ENCODE measurements at regions not wholly inside any gene's neighbourhood (a gene's known extent, or its start where the extent isn't known, plus 50 kb on each side); places are given as distances from the start of the nearest gene placed in this dataset.

DNA sequence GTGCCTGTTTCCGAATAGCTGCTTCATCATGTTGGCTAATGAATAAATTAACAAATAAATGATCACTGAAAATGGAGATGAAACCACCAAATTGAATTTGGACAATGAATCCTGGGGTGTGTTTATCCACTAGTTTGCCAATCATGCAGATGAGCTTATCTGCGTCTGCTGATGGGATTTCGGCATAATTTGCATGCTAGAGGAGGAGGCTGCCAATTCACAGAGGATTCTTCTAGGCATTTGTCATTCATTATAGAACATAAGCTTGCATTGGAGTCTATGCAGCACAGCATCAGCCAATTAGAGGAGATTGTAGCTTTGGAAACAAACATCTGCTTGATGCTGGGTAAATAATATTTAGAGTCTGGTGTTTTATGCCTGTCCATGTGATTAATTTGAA, 123.1 kb downstream of the NPIPB5 start:
- peak overlapping the region; percentile 93 for H3K27ac Mint-ChIP-seq

DNA sequence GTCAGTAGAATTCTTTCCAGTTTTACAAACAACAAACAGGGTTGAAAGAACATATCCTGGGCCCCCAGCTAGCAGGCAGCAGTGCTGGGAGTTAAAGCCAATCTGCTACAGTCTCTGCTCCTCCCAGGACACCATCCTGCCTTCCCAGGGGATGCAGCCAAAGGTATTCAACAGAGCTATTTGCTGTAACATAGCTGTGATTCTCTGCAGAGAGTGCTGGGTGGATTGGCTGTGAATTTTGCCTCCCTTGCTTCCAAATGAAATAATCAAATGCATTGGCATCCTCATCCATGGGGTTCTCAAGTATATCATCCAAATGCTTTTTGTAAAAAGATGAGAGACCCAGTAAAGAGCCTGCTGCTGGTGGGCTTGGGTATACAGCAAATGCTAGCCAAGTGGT, 124.3 kb downstream of the NPIPB5 start:
- H3F3A ChIP-seq (replicated peaks; ENCODE audit: low read depth) = peaks cover 27% of the 10 kb centered on the region
- H3K4me3 Mint-ChIP-seq = peak overlapping the region; percentile 50; the same call in 1 of the 3 replicates
- peaks cover 35% of the 10 kb centered on the region for H3K4me1 Mint-ChIP-seq
- peaks cover 3% of the 10 kb centered on the region; the same call in 1 of the 3 replicates for H3K9me3 Mint-ChIP-seq
- H3K27ac ChIP-seq (ENCODE audit: low read depth) = peak overlapping the region; percentile 98
- H3K27ac Mint-ChIP-seq = peak overlapping the region; percentile 93
- H3K27me3 Mint-ChIP-seq (ENCODE audit: insufficient read depth, low read depth, poor library complexity) = peaks cover 2% of the 10 kb centered on the region
- H3K36me3 Mint-ChIP-seq (ENCODE audit: low read depth) = no peaks in the 10 kb centered on the region
- H3K4me3 ChIP-seq = peak overlapping the region; percentile 4
- H3K27me3 ChIP-seq (ENCODE audit: insufficient read depth) = no peaks in the 10 kb centered on the region
- no peak overlapping the region for H2AFZ ChIP-seq
- no peaks in the 10 kb centered on the region for H4K20me1 ChIP-seq (replicated peaks; ENCODE audit: insufficient read depth)
- H3K9me2 ChIP-seq (ENCODE audit: insufficient read depth) = no peaks in the 10 kb centered on the region
- H3K36me3 ChIP-seq (ENCODE audit: insufficient read depth) = no peaks in the 10 kb centered on the region
- peak overlapping the region; percentile 21 for H3K4me2 ChIP-seq
- no peak for TF ChIP-seq CREB1 (CRISPR knock-in tag; IDR thresholded peaks at IDR 0.05; ENCODE audit: low read depth)
- TF ChIP-seq, protein P1, sequence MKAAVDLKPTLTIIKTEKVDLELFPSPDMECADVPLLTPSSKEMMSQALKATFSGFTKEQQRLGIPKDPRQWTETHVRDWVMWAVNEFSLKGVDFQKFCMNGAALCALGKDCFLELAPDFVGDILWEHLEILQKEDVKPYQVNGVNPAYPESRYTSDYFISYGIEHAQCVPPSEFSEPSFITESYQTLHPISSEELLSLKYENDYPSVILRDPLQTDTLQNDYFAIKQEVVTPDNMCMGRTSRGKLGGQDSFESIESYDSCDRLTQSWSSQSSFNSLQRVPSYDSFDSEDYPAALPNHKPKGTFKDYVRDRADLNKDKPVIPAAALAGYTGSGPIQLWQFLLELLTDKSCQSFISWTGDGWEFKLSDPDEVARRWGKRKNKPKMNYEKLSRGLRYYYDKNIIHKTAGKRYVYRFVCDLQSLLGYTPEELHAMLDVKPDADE (IDR thresholded peaks at IDR 0.05) = 0 out of 2 replicates have a peak, but pooled peaks have one; percentile 1
- ATAC-seq = peak; percentile 93
- peak; percentile 95 for DNase-seq (ENCODE audit: low spot score)
- H3K79me2 ChIP-seq (replicated peaks; ENCODE audit: insufficient read depth) = no peaks in the 10 kb centered on the region
- H3K4me1 ChIP-seq (ENCODE audit: insufficient read depth) = peaks cover 52% of the 10 kb centered on the region

More for the DNA sequence above, 123.1 kb downstream of the NPIPB5 start:
- no peaks in the 10 kb centered on the region for H3K79me2 ChIP-seq (replicated peaks; ENCODE audit: insufficient read depth)
- no peaks in the 10 kb centered on the region for H3K36me3 ChIP-seq (ENCODE audit: insufficient read depth)
- 0 out of 2 replicates have a peak, but pooled peaks have one; percentile 12 for TF ChIP-seq POLR2AphosphoS5 (IDR thresholded peaks at IDR 0.05; ENCODE audit: low read depth)
- TF ChIP-seq, protein P2, sequence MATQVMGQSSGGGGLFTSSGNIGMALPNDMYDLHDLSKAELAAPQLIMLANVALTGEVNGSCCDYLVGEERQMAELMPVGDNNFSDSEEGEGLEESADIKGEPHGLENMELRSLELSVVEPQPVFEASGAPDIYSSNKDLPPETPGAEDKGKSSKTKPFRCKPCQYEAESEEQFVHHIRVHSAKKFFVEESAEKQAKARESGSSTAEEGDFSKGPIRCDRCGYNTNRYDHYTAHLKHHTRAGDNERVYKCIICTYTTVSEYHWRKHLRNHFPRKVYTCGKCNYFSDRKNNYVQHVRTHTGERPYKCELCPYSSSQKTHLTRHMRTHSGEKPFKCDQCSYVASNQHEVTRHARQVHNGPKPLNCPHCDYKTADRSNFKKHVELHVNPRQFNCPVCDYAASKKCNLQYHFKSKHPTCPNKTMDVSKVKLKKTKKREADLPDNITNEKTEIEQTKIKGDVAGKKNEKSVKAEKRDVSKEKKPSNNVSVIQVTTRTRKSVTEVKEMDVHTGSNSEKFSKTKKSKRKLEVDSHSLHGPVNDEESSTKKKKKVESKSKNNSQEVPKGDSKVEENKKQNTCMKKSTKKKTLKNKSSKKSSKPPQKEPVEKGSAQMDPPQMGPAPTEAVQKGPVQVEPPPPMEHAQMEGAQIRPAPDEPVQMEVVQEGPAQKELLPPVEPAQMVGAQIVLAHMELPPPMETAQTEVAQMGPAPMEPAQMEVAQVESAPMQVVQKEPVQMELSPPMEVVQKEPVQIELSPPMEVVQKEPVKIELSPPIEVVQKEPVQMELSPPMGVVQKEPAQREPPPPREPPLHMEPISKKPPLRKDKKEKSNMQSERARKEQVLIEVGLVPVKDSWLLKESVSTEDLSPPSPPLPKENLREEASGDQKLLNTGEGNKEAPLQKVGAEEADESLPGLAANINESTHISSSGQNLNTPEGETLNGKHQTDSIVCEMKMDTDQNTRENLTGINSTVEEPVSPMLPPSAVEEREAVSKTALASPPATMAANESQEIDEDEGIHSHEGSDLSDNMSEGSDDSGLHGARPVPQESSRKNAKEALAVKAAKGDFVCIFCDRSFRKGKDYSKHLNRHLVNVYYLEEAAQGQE (IDR thresholded peaks at IDR 0.05; ENCODE audit: unreplicated experiment) = no peak
- H3K36me3 Mint-ChIP-seq (ENCODE audit: low read depth) = no peaks in the 10 kb centered on the region
- H4K20me1 ChIP-seq (replicated peaks; ENCODE audit: insufficient read depth) = no peaks in the 10 kb centered on the region
- peaks cover 35% of the 10 kb centered on the region for H3K4me1 Mint-ChIP-seq
- peak overlapping the region; percentile 21 for H3K4me2 ChIP-seq
- peak; percentile 57 for DNase-seq (ENCODE audit: low spot score)
- H3K4me3 ChIP-seq = peak overlapping the region; percentile 4
- peaks cover 2% of the 10 kb centered on the region for H3K27me3 Mint-ChIP-seq (ENCODE audit: insufficient read depth, low read depth, poor library complexity)
- H2AFZ ChIP-seq = no peak overlapping the region
- ATAC-seq = peak; percentile 1; the same call in 1 of the 3 replicates
- H3K4me3 Mint-ChIP-seq = peak overlapping the region; percentile 16; the same call in 2 of the 3 replicates
- H3K9me2 ChIP-seq (ENCODE audit: insufficient read depth) = peaks cover 5% of the 10 kb centered on the region; the same call in 1 of the 2 replicates
- H3K27ac ChIP-seq (ENCODE audit: low read depth) = peak overlapping the region; percentile 98
- H3K27me3 ChIP-seq (ENCODE audit: insufficient read depth) = no peaks in the 10 kb centered on the region
- H3K9me3 Mint-ChIP-seq = peaks cover 3% of the 10 kb centered on the region; the same call in 1 of the 3 replicates
- peaks cover 27% of the 10 kb centered on the region for H3F3A ChIP-seq (replicated peaks; ENCODE audit: low read depth)
- peaks cover 56% of the 10 kb centered on the region for H3K4me1 ChIP-seq (ENCODE audit: insufficient read depth)

DNA sequence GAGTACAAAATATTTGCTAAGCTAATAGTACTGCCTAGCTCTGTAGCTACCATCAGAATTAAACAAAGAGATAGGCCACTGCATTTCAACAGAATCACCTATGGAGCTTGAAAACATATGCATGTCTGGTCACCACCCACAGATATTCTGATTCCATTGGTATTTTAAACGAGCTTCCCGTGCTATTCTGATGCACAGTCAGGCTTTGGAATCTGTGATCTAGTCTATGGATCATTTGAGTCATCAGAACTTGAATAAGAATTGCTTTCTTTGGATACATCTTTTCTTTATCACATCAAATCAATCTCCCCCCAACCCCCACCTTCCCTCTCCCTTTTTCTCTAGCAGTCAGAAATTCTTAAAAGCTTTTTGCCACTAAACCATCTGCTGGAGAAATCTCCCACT, 124.7 kb downstream of the NPIPB5 start:
- no peak overlapping the region for H2AFZ ChIP-seq
- no peaks in the 10 kb centered on the region; the same call in 1 of the 2 replicates for H3K9me2 ChIP-seq (ENCODE audit: insufficient read depth)
- no peaks in the 10 kb centered on the region for H3K36me3 ChIP-seq (ENCODE audit: insufficient read depth)
- H3K4me1 ChIP-seq (ENCODE audit: insufficient read depth) = peaks cover 49% of the 10 kb centered on the region
- Mint-ChIP-seq H3K27ac (peak overlapping the region; percentile 93), H3K9me3 (peaks cover 3% of the 10 kb centered on the region; the same call in 1 of the 3 replicates), H3K36me3 (ENCODE audit: low read depth) (no peaks in the 10 kb centered on the region), H3K4me1 (peaks cover 35% of the 10 kb centered on the region), H3K4me3 (peak overlapping the region; percentile 50), H3K27me3 (ENCODE audit: insufficient read depth, low read depth, poor library complexity) (peaks cover 2% of the 10 kb centered on the region)
- H3K27ac ChIP-seq (ENCODE audit: low read depth) = peak overlapping the region; percentile 98
- peak overlapping the region; percentile 42 for H3K4me2 ChIP-seq
- no peaks in the 10 kb centered on the region for H4K20me1 ChIP-seq (replicated peaks; ENCODE audit: insufficient read depth)
- ATAC-seq = peak; percentile 86
- H3K79me2 ChIP-seq (replicated peaks; ENCODE audit: insufficient read depth) = no peaks in the 10 kb centered on the region
- DNase-seq (ENCODE audit: low spot score) = peak; percentile 96
- H3F3A ChIP-seq (replicated peaks; ENCODE audit: low read depth) = peaks cover 27% of the 10 kb centered on the region
- peak overlapping the region; percentile 5; the same call in 1 of the 2 replicates for H3K4me3 ChIP-seq
- no peaks in the 10 kb centered on the region for H3K27me3 ChIP-seq (ENCODE audit: insufficient read depth)
- TF ChIP-seq, protein P3, sequence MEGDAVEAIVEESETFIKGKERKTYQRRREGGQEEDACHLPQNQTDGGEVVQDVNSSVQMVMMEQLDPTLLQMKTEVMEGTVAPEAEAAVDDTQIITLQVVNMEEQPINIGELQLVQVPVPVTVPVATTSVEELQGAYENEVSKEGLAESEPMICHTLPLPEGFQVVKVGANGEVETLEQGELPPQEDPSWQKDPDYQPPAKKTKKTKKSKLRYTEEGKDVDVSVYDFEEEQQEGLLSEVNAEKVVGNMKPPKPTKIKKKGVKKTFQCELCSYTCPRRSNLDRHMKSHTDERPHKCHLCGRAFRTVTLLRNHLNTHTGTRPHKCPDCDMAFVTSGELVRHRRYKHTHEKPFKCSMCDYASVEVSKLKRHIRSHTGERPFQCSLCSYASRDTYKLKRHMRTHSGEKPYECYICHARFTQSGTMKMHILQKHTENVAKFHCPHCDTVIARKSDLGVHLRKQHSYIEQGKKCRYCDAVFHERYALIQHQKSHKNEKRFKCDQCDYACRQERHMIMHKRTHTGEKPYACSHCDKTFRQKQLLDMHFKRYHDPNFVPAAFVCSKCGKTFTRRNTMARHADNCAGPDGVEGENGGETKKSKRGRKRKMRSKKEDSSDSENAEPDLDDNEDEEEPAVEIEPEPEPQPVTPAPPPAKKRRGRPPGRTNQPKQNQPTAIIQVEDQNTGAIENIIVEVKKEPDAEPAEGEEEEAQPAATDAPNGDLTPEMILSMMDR (conservative IDR thresholded peaks at IDR 0.05; ENCODE audit: low read depth in 2 of 2) = no peak
- TF ChIP-seq STAT1 (IDR thresholded peaks at IDR 0.05; ENCODE audit: unreplicated experiment) (no peak), EZH2 (IDR thresholded peaks at IDR 0.05; ENCODE audit: low read depth, unreplicated experiment) (no peak), CREB1 (CRISPR knock-in tag; IDR thresholded peaks at IDR 0.05; ENCODE audit: low read depth) (peak; percentile 71), ZNF331 (CRISPR knock-in tag; IDR thresholded peaks at IDR 0.05; ENCODE audit: low read depth) (no peak)
- TF ChIP-seq, protein P2 (IDR thresholded peaks at IDR 0.05; ENCODE audit: unreplicated experiment) = no peak
